Dedifferentiated amniotic fluid mesenchymal stem cell (primary cell): ENCODE measurements at regions not wholly inside any gene's neighbourhood (a gene's known extent, or its start where the extent isn't known, plus 50 kb on each side); places are given as distances from the start of the nearest gene placed in this dataset.

Experiments
- DNase-seq: peaks from one replicate; pipeline ENCODE4 v3.0.0-alpha.2; 2016; ENCODE audit errors: extremely low spot score

- DNase-seq = no peak
Measured at GRCh38 chrX:109312757-109313156, 169.1 kb downstream of the GUCY2F start.

DNA sequence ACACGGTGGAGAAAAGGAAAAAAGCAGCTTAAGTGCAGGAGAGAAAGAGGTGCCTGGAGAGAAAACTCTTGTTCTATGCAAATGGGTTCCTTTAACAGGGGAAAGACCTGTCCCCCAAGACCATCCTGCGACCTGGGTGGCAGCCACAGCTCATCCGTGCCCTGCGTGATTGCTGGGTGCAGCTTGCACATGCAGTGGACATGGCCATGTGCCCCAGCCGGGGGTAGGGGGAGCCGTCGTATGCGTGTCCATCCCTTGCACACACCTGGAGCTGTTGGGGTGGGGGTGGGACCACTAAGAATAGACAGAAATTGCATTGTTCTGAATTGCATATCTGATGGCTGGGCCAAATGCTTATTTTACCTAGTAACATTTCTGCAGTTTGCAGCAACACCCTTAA is 171.9 kb downstream of the GUCY2F start:
- DNase-seq = no peak

GRCh38 chrX:109301177-109301576 is 180.7 kb downstream of the GUCY2F start:
- no peak for DNase-seq

- DNase-seq = no peak
Measured at GRCh38 chrX:109300415-109300814, 181.5 kb downstream of the GUCY2F start.

DNA sequence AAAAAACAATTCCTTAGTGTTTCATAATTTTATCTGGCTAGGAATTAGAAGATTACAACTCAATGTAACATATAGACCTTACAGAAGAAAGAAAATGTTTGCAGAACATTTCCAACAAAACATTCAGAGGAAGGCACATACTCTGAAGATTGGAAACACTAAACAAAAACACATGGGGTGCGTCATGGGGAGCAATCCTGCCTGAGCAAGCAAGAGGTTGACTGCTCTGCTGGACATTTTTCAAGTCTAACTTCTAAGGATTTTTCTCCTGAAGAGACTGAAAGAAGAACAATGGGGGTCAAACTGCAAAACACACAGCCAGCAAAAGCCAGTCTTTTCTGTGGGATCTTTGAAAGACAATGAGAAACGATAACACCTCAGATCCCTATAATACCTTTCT is 182.8 kb downstream of the GUCY2F start:
- no peak for DNase-seq

DNA sequence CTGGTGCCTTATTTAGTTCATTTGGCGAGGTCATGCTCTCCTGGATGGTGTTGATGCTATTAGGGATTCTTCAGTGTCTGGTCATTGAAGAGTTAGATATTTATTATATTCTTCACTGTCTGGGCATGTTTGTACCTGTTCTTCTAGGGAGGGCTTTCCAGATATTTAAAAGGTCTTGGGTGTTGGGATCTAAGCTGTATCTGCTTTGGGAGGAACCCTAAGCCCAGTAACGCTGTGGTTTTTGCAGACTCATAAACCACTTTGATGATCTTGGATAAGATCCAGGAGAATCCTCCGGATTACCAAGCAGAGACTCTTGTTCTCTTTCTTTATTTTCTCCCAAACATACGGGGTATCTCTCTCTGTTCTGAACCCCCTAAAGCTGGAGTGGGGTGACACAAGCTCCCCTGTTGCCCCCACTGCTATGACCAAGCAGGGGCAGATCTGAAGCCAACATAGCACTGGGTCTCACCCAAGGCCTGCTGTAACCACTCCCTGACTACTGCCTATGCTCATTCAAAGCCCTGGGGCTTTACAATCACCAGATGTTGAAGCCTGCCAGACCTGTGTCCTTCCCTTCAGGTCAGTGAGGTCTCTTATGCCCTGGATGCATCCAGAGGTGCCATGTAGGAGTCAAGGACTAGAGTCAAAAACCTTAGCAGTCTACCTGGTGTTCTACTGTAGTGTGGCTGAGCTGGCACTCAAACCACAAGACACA is 187.6 kb downstream of the GUCY2F start:
- DNase-seq = no peak

GRCh38 chrX:109283870-109284269 is 198.0 kb downstream of the GUCY2F start:
- no peak for DNase-seq

DNA sequence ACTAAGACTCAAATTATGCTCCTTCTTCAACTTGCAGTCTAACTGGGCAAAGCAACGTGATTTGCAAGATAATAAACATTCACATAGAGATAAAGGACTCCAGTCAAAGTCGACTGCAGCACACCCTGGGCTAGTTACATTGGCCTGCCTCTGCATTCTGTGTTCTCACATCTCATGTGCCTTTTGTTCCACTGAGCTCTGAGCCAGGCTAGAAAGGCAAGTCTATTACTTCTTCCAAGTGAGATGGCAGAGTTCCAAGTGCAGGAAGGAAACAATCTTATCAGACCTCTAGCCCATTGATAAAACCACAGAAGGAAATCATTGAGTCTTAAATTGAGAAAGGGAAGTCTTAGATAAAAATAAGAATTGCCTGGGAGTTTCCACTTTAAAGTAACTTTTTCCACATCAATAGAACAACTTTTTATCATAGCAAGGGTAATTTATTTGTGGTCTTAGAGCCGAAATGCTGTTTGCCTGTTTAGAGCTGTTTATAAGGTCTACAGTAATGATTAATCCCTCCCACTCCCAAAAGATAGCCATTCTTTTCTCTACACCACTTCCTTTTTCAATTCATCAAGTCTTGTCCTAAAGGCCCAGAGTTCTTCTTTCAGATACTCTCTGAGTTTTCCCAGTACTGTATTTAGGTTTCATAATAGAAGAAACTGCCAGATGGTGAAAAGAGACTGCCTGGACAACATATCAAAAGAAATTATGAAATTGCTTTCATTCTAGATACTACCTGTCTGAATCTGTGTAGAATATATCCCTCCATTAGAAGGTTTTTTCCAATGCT is 200.2 kb downstream of the GUCY2F start:
- DNase-seq = no peak

- DNase-seq = no peak
Measured at GRCh38 chrX:109274806-109275205, 207.1 kb downstream of the GUCY2F start.

- no peak for DNase-seq
Measured at GRCh38 chrX:109270580-109271484, 211.1 kb downstream of the GUCY2F start.

- no peak for DNase-seq
Measured at GRCh38 chrX:109268340-109268739, 213.5 kb downstream of the GUCY2F start.

GRCh38 chrX:109266034-109266433 is 215.9 kb downstream of the GUCY2F start:
- no peak for DNase-seq

- no peak for DNase-seq
Measured at GRCh38 chrX:109264878-109265277, 217.0 kb downstream of the GUCY2F start.

GRCh38 chrX:109261279-109261678 is 220.6 kb downstream of the GUCY2F start:
- no peak for DNase-seq

- DNase-seq = peak; percentile 1
Measured at GRCh38 chrX:109252789-109253188, 229.1 kb downstream of the GUCY2F start.

DNA sequence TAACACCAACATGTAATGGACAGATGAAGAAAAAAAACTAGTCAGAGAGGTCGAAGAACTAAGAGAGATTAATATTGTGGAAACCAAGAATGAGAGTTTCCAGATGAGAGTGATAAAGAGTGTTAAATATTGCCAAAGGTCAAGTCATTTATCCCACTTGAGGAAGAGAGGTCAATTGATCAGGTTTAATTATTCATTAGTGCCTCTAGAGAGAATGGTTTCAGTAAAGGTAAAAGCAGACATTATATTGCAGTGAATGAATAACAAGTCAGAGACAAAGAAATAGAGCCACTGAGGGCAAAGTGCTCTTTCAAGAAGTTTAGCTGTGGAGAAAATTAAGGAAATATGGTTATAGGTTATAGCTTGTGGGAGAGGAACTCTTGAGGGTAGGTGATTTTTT is 263.1 kb downstream of the GUCY2F start:
- no peak for DNase-seq

DNA sequence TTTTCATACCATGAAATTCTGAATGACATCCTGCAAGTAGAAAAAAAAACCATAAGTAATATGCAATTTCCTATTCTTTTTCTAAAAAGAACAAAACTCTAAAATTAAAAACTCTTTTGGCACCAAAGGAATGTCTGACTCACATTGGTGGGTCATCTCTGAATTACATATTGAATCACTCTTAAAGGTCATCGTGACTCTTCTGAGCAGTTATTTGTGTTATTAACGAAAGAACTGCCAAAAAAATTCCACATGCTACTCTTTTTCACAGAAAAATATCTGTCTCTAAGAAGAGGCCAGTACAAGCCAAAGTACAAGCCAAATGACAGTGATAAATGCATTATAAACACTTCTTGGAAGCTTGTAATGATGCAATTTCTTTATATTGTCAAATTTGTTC is 282.2 kb downstream of the GUCY2F start:
- DNase-seq = no peak

- DNase-seq = no peak
Measured at GRCh38 chrX:109190542-109190941, 291.3 kb downstream of the GUCY2F start.

DNA sequence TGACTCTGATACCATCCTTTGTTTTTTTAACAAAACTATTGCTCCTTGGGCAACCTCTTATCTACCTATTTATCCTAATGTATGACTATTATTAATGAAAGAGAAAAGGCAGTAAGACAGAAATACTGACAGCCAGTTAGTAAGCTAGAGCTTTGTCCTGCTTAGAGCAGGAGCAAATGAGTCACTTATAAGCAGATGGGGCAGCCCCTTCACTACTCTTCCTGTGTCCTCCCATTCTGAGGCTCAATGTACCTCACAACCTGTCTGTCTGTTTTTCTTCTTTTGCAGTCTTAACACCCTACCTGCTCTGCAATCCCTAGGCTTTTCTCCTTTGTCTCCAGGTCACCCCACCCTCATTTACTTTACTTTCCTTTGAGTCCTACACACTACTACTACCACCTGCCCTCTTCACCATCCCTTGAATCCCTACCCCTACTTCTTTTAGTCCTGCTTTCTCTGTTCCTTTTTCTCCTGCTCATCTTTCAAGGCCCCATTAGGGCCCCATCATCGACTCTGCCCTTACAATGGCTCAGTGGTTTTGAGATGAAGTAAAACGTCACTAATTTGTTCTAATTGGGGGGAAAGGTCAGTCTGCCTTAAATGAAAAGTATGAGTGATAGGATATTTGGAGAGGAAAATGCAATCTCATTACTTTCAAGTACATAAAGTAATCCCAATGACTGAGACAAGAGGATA is 294.3 kb downstream of the GUCY2F start:
- no peak for DNase-seq

DNA sequence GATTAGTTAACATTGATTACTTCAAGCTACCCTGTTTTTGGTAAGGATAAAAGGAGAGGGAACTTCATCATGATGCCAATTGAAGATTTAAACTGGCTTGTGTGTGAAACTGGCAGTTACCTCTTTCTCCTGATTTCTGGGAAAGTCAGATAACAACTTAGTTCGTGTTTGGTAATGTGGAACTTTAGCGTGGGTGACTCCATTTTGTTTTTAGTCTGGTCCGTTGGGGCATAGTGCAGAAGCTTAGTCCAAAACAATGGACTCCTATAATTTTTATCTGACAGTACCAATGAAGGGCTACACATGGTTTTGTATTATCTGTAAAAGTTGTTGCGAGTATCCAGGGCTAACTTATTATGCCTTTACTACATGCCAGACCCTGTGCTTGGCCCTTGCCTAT is 294.9 kb downstream of the GUCY2F start:
- DNase-seq = no peak

DNA sequence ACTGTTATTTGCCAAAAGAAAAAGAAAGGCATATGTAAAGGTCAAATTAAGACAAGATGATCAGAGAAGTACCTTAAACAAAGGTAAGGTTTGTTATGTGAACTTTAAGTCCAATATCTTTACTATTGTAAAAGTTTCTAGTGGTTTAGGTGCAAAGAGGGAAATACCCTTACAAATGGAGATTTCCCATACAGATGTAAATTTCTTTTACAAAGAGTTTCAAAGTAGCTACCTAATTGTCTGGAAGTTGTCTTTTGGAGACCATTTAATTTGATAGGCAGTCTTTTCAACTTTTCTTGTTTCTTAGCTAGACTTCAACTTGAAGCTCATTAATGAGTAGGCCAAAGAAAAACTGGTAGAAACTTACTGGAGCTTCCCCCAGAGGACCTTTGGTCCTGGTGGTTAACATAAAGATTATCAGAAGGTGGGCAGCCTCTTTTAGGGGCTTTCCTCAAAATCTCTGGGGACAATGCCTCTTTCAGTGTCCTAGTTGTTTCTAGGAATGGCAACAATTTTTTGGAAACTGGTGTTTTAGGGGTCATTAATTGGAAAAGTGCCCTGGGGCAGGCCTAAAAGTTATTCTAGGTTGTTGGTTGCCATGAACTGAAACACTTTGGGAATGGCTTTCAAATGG is 297.3 kb downstream of the GUCY2F start:
- no peak for DNase-seq
